ENCODE measurements at regions not wholly inside any gene's neighbourhood (a gene's known extent, or its start where the extent isn't known, plus 50 kb on each side); places are given as distances from the start of the nearest gene placed in this dataset.
A peak's percentile ranks its signal among the peaks of the same experiment; 100 is the strongest.

GRCh38 chr16:85327731-85328675 is 215.7 kb upstream of the CIBAR2 start:
- no peak for DNase-seq (ENCODE audit: low spot score)
- in situ Hi-C loops (cut with MboI; ENCODE audit: low pct_unique_long_range_greater_than_20kb, low sequenced_read_pairs, unreplicated experiment): no loop called here
- no peak for TF ChIP-seq CTCF (IDR thresholded peaks at IDR 0.05; ENCODE audit: extremely low read depth, insufficient read depth, missing control alignments)

GRCh38 chr16:85328676-85329058 is 216.4 kb upstream of the CIBAR2 start:
- no peak for TF ChIP-seq CTCF (IDR thresholded peaks at IDR 0.05; ENCODE audit: extremely low read depth, insufficient read depth, missing control alignments)
- in situ Hi-C loops (cut with MboI; ENCODE audit: low pct_unique_long_range_greater_than_20kb, low sequenced_read_pairs, unreplicated experiment): no loop called here
- DNase-seq (ENCODE audit: low spot score): no peak

GRCh38 chr16:85329059-85329812 is 217.0 kb upstream of the CIBAR2 start:
- DNase-seq (ENCODE audit: low spot score): no peak
- in situ Hi-C loops (cut with MboI; ENCODE audit: low pct_unique_long_range_greater_than_20kb, low sequenced_read_pairs, unreplicated experiment): no loop called here
- TF ChIP-seq CTCF (IDR thresholded peaks at IDR 0.05; ENCODE audit: extremely low read depth, insufficient read depth, missing control alignments): no peak

- in situ Hi-C loops (cut with MboI; ENCODE audit: low pct_unique_long_range_greater_than_20kb, low sequenced_read_pairs, unreplicated experiment): no loop called here
- no peak for TF ChIP-seq CTCF (IDR thresholded peaks at IDR 0.05; ENCODE audit: extremely low read depth, insufficient read depth, missing control alignments)
- DNase-seq (ENCODE audit: low spot score): no peak
Measured at GRCh38 chr16:85330006-85330693, 217.9 kb upstream of the CIBAR2 start.

GRCh38 chr16:85330694-85331188 is 218.5 kb upstream of the CIBAR2 start:
- DNase-seq (ENCODE audit: low spot score): peak; percentile 77
- peak; percentile 47 for TF ChIP-seq CTCF (IDR thresholded peaks at IDR 0.05; ENCODE audit: extremely low read depth, insufficient read depth, missing control alignments)
- in situ Hi-C loops (cut with MboI; ENCODE audit: low pct_unique_long_range_greater_than_20kb, low sequenced_read_pairs, unreplicated experiment): no loop called here

- in situ Hi-C loops (cut with MboI; ENCODE audit: low pct_unique_long_range_greater_than_20kb, low sequenced_read_pairs, unreplicated experiment): no loop called here
- no peak for TF ChIP-seq CTCF (IDR thresholded peaks at IDR 0.05; ENCODE audit: extremely low read depth, insufficient read depth, missing control alignments)
- DNase-seq (ENCODE audit: low spot score): no peak
Measured at GRCh38 chr16:85331688-85332087, 219.4 kb upstream of the CIBAR2 start.
